HuH-7 (cell line): ENCODE measurements at regions not wholly inside any gene's neighbourhood (a gene's known extent, or its start where the extent isn't known, plus 50 kb on each side); places are given as distances from the start of the nearest gene placed in this dataset.

Source experiments
- DNase-seq: peaks from one replicate; pipeline ENCODE4 v3.0.0; 2011; ENCODE audit warnings: low spot score

GRCh38 chr2:100222844-100223243, 80.5 kb upstream of the AFF3 start:
- no peak for DNase-seq

GRCh38 chr2:100218552-100218951, 76.2 kb upstream of the AFF3 start:
- no peak for DNase-seq

GRCh38 chr2:100217323-100217722, 74.9 kb upstream of the AFF3 start:
- DNase-seq, result no peak

GRCh38 chr2:100216015-100216414, 73.6 kb upstream of the AFF3 start:
- no peak for DNase-seq

- DNase-seq, result no peak
Measured at GRCh38 chr2:100215371-100215770, 73.0 kb upstream of the AFF3 start.

GRCh38 chr2:100214265-100214971, 72.0 kb upstream of the AFF3 start:
- peak; percentile 60 for DNase-seq

- DNase-seq, result no peak
Measured at GRCh38 chr2:100213595-100213994, 71.2 kb upstream of the AFF3 start.

GRCh38 chr2:100212850-100213249, 70.5 kb upstream of the AFF3 start:
- no peak for DNase-seq

DNA sequence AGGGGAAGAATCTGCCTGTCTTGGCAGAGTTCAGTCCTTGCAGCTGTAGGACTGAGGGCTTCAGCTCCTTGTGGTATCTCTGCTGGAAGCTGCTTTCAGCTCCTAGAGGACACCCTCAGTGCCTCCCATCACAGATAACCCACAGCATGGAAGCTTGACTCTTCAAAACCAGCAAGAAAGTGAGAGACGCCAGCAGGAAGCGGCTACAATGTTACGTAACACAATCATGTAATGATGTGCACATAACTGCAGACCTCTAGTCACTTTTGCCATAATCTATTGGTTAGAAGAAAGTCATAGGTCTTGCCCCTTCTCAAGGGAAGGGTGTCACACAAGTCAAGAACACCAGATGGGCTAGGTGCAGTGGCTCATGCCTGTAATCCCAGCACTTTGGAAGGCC, 69.1 kb upstream of the AFF3 start:
- no peak for DNase-seq

DNA sequence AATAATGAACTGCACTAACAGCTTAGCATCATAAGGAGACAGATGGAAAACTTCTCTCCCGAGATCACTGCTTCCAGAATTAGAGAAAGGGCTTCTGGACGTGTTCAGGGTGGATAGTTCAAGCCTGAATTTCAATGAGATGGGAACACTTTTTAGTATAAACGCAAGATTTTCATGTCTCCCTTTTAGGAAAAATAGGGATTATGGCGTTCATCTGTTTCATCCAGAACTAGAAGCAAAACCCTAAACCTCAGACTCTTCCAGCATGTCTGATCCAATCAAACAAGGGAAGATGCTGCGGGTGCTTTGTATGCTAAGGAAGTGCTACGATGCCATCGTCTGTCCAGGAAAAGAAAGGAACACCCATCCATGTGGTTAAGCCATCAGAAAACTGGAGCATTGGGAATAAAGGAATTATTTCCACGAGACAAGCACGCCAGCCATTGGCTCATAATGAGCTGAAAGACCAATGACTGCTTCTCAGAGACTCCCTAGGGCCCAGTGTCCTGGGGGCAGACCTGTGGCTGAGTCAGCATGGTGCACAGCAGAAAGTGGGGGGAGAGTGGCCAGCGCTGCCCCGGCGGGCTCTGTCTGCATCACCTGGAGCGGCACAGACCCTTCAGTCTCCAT, 65.9 kb upstream of the AFF3 start:
- no peak for DNase-seq

GRCh38 chr2:100207411-100207885, 65.1 kb upstream of the AFF3 start:
- DNase-seq, result no peak

GRCh38 chr2:100206731-100207255, 64.4 kb upstream of the AFF3 start:
- DNase-seq, result no peak

GRCh38 chr2:100205174-100205573, 62.8 kb upstream of the AFF3 start:
- DNase-seq, result no peak

DNA sequence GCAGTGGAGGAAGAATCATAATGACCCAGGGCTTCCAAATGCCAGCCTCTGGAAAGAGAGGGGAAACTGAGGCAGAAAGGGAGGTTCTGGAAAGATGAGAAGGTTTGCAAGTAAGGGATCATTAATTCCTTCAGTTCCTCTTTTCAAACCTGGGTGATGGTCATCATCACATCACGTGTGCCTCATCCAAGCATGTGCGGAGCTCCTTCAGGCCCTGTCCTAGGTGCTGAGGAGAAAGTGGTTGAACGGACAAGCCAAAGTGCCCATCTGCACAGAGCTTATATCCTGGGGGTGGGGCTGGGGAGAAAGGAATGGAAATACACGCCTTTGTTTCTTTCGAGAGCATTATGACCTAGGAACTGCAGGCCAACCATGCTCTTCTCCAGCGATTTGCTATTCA, 60.2 kb upstream of the AFF3 start:
- DNase-seq, result no peak

- no peak for DNase-seq
Measured at GRCh38 chr2:100200985-100201384, 58.6 kb upstream of the AFF3 start.

- no peak for DNase-seq
Measured at GRCh38 chr2:100199421-100199820, 57.0 kb upstream of the AFF3 start.

GRCh38 chr2:100198461-100199230, 56.3 kb upstream of the AFF3 start:
- DNase-seq, result no peak

DNA sequence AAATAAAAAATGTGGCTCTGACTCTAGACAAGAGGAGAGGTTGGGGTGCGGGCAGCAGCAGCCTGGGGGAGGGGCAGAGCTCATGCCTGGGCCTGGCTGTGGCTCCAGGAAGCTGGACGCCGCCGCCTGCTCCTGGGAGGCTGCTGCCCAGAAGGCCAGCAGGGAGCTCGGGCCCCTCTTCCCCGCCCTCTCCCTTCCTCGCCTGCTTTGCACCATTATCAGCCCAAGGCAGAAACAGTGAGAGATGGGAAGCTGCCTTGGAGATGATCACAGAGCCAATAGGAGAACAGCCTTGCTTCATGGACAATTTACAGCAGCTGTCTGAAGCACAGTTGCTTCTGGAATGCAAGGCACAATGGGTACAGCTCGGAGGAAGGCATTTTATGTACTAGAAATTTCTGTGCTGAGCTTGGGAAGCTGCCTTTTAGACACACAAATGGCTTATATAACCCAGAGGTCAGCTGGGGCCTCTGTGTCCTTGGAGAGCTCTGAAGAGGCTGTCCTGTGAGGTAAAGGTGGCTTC, 55.3 kb upstream of the AFF3 start:
- no peak for DNase-seq

GRCh38 chr2:100196786-100197494, 54.5 kb upstream of the AFF3 start:
- no peak for DNase-seq

GRCh38 chr2:100195942-100196341, 53.6 kb upstream of the AFF3 start:
- no peak for DNase-seq

- no peak for DNase-seq
Measured at GRCh38 chr2:100194951-100195350, 52.6 kb upstream of the AFF3 start.

DNA sequence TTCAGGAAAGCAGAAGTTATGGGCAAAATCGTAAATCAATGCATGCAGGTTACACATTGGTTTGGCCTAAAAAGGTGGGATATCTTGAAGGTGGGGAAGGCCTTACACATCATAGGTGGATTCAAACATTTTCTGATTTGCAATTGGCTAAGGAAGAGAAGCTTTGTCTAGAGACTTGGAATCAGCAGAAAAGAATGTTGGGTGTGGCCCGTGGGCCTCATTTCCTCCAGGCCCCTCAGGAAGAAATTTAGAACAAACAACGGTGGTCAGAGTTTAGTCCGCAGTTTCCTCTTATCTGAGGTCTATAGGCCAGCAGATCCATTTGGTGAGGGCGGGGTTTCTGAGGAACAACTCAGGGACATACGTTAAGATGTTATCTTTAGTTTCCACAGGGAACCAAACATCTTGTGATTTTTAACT, 50.9 kb upstream of the AFF3 start:
- DNase-seq, result no peak
